ENCODE measurements at regions not wholly inside any gene's neighbourhood (a gene's known extent, or its start where the extent isn't known, plus 50 kb on each side); places are given as distances from the start of the nearest gene placed in this dataset.
"Not testable (repeated sequence)": the region's sequence is repeated elsewhere in the genome, so short reads cannot be mapped to it uniquely, and the experiment has no call there.

DNA sequence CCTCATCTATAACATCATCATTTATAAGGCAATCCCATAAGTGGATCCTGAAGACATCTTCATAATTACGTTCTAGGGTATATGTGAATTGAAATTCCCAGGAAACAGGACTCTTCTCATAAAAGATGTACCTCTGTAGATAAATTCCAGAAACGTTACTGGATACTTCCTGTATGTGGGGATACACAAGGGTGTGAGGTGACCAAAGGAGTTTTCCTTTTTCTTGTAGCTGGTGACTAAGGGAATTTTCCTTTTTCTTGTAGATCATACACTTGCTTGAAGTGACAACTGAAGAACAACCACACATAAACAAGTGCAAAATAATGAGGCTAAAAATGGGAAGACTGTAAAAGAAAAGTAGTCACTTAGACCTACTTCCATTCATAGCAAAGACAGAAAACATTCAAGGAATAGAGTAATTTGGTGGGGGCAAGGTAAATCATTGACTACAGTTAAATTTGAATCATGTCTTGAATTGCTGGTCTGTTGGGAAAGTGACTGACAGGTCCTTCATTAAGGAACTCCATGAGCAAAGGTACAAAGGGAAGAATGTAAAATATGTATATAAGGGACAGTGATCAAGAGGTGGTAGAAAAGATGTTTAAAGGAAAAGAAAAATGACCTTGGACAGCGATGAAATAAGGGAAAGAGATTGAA lies 53.2 kb upstream of the UBE2E3 start:
- DNase-seq (ENCODE audit: low read depth) = no peak

DNA sequence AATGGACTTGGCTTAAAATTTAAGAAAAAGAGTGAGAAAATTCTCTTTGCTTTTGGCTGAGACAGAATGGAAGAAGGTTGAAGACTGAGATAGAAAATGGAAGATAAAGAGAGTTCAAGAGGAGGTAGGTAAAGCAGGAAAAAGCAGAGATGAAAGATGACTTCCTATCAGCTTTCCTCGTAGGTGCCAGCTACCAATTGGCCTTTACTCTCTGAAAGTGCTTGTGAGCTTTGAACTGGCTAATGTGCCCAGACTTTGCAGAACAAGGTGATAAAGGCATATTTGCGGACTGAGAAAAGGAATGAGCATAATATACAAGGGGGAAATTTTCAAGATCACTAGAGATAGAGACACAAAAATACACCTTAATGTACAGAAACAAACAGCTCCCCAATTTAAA lies 54.7 kb upstream of the UBE2E3 start:
- DNase-seq (ENCODE audit: low read depth) = no peak

DNA sequence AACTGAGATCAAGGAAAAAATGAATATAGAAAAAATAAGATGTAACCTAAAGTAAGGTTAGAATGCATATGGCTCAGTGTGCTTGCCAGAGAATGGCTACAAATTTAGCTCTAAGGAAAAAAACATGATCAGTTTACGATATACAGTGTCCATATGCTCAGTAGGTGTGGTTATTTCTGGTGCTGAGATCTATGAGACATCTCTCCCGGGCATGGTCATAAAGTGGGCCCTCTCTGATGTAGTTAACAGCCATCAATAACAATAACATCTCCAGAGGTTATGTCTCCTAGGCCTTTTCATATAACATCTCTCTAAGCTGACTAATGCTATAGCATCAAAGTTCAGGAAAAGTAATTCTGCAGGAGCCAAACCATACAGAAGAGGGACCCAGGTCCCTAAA lies 56.3 kb upstream of the UBE2E3 start:
- DNase-seq (ENCODE audit: low read depth) = no peak

DNA sequence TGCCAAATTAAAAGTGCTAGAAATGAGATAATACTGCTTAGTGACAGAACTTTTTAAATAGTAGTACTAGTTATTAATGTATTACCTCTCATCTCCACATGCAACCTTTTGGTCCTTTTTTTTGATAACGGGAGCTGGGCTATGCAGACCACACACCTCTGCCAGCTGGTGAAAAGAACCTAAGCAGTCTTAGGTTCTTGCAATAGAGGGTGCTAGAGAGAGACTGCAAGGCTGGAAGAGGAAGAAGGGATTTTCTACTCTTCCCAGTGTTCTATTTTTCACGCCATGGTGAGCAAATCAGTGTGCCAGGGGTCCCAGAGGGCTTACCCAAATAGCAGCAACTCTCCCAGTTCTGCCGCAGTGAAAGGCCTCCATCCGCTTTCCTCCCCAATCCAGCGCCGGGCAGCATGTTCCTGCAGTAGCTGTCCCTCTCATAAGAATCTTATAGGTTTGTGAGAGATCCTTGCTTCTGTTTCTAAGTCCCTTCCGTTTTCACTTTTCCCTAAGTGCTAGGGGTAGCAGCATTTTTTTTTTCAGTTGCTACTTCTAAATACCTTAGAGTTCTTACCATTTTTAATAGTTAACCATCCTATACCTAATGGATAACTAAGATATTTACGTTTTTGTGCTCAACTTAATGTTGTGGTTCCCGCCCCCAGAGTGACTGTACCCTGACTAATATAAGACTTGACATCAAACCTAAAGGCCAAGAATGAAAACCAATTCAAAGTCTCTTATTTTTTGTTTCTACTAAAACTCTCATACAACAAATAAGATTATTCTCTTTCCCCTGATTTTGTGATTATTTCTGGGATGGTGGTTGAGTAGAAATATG lies 69.4 kb upstream of the UBE2E3 start:
- DNase-seq (ENCODE audit: low read depth) = no peak

DNA sequence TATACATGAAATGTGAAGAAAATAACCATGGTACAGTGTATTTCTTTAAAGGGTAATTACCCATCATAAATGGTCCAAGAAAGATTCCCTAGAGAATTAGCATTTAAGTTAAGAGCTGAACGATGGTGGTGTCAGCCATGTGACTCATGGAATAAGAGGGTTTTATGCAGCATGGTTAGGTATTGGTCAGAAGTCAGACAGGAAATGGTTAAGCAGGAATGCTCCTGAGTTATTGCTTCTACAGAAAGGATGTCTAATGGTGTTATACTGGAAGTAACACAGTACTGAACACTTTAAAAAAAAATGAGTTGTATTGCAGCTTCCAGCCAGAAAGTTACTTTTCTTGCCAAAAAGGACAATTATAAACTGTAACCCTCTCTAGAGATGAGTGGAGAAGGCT lies 72.7 kb upstream of the UBE2E3 start:
- DNase-seq (ENCODE audit: low read depth) = no peak

DNA sequence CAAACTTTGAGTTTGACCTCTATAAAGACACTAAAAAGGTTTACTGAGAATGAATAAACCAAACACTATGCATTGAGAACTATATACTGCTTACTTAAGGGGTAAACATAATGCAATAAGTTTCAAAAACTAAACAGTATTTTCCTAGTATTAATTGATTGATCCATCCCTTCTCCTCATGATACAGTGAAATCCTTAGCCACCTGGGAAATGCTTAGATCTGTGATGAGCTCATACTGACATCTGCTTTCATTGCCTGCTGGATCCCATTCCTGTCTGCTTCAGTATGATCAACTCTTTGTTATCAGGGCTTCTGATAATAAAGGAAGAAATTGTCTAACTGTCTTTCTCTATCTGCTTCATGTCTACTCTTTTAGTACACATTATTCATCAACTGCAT lies 74.9 kb upstream of the UBE2E3 start:
- no peak for DNase-seq (ENCODE audit: low read depth)

DNA sequence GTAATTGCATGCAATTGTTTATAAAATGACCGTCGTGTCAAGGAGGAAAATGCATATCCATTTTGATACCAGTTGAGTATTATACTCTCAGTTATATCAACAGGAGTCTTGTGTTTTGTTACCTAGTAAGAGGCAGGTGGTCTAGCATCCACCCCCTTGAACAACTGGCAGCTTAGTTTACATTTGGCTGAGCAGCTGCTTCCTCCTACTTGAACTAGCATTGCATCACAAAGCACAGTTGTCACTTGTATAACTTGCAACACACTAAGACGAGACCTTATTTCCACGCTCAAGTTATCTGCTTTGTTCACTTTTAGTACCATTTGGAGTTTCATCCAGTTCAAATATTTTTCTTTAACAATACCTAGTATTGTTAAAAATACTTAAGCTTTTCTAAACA lies 75.4 kb upstream of the UBE2E3 start:
- DNase-seq (ENCODE audit: low read depth) = no peak

DNA sequence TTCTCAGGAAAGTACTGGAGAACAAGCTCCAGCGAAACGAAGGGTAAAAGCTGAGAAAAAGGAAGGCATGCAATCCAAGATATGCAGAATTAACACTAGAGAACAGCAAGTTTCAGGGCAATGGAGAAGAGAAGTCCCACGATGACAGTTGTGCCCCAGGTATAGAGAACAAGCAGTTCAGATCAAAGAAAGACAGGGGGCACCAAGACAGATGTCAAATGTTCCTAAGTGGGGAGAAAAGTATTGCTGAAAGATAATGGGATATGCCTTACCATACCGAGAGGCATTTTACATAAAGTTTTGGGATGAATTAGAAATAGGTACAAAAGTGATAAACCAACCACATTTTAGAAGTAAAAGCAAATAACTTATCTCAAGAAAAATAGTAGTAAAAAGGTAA lies 79.1 kb upstream of the UBE2E3 start:
- DNase-seq (ENCODE audit: low read depth) = no peak

DNA sequence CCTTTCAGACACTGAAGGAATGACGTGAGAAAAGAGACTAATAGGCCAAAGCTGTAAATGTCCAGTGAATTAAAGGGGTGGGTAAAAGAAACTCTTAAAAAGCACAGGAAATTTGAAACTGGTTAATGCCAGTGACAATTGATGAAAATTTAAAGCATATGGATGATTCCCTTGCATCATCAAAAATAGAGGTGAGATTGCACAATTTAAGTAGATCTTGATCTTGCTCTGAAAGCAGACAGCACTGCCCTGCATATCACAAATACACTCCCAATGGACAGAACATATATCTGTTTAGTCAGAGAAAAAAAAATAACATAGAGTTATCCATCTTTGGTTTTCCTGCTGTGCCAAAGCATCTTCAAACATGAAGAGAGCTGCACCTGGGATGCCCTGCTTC lies 86.7 kb upstream of the UBE2E3 start:
- no peak for DNase-seq (ENCODE audit: low read depth)

DNA sequence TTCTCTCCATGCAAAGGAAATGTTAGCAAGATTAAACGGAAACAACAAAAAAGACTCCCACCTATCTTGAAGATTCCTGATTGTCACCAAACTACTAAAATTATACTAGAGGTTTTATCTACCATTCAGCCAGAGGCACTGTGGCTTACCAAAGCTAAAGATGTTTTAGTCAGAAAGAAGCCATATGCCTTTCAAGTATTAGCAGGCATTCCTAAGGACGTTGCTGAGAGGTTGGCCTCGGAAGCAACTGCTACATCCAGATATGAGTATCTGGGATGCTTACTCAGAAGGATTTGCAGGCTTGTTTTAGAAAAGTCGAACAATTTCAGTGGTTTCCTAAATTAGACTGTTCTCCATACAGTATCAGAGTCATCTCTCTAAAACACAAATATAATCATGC lies 88.3 kb upstream of the UBE2E3 start:
- DNase-seq (ENCODE audit: low read depth) = no peak

DNA sequence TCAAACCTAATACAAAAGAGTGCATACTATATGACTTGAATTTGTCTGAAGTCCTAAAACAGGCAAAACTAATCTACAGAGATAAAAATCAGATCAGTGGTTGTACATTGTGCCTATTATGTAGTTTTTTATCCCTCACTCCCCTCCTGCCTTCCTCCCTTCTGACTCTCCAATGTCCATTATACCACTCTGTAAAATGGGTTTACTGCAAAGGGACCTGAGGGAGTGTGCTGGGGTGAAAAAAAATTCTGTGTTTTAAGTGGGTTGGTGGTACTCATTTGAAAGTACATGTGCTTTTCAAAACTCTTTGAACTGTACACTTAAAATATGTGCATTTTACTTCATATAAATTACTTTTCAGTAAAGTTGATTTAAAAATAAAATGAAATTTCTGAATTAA lies 89.0 kb upstream of the UBE2E3 start:
- DNase-seq (ENCODE audit: low read depth) = no peak

DNA sequence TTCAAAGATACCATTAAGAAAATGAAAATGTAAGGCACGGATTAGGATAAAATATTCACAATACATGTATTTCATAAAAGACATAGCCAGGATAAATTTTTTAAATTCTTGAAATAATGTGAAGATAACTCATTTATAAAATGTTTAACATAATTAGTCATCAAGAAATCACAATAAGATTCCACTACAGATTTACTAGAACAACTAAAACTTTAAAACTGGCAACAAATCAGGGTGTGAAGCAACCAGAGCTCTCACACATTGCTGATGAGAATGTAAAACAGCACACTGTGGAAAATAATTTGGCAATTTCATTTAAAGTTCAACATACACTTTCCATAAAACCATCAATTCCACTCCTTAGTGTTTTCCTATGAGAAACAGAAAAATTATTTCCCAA lies 89.6 kb upstream of the UBE2E3 start:
- DNase-seq (ENCODE audit: low read depth) = no peak

DNA sequence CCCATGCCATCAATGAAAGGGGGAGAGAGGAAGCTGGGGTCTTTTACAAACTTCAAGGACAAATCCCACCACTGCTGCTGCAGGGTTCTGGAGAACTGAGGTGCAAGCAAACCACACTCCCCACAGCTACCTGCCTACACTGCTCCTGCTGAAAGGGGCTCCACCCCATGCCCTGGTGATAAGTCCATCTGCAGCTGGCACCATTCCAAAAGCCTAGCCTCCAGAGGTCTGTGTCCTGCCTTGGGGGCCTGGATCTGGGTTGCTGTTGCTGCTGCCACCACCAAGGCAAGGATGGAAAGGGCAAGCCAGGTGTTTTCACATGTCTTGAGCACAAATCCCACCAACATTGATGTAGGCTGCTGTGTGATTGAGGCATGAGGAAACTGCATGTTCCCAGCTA lies 97.4 kb upstream of the UBE2E3 start:
- no peak for DNase-seq (ENCODE audit: low read depth)

DNA sequence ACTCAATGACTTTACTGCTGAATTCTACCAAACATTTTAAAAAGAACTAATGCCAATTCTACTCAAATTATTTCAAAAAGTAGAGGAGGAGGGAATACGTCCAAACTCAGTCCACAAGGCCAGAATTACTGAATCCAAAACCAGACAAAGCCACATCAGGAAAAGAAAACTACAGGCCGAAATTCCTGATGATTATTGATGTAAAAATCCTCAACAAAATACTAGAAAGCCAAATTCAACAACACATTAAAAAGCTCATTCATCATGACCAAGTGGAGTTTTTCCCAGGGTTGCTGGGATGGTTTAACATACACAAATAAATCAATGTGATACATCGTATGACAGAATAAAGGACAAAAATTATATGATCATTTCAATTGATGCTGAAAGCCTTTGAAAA lies 103.9 kb upstream of the UBE2E3 start:
- DNase-seq (ENCODE audit: low read depth) = no peak

DNA sequence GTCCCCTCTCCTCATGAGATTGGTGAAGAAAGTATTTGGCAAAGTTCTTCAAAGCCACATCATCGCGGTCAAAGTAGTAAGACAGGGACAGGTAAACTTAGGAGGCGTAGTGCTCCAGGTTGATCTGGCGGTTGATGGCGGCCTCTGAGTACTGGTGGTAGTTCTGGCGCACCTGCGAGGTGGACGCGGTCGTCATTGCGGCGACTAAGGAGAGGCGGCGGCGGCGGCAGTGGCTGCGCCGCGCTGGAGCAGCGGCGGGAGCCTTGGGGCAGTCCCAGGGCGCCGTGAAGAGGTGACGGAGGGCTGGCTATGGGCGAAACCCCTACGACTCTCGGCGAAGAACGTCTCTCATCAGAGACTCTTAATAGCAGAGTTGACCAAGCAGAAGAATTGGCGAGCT lies 107.2 kb upstream of the UBE2E3 start:
- no peak for DNase-seq (ENCODE audit: low read depth)

DNA sequence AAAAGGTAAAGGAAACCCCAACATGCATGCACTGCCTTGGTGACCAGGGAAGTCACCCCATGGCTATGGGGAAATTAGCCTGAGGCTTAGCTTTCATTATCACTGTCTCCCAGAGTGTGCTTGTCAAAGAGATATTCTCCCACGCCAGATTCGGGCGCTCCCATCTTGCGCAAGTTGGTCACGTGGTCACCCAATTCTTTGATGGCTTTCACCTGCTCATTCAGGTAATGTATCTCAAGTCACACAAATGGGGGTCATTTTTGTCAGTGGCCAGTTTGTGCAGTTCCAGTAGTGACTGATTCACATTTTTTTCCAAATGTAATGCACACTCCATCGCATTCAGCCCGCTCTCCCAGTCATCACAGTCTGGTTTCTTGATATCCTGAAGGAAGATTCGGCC lies 107.6 kb upstream of the UBE2E3 start:
- not testable (repeated sequence) for DNase-seq (ENCODE audit: low read depth)

DNA sequence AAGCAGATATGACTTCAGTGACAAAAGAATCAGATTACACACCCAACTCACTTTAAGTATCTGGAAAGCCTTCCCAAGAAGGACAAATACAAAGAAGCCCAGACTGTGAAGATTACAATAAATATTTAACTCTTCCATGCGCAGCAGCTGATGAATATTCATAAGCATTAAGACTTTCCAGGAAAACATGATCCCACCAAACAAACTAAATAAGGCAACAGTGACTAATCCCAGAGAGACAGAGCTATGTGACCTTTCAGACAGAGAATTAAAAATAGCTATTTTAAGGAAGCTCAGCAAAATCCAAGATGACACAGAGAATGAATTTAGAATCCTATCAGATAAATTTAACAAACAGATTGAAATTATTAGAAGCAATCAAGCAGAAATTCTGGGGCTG lies 108.2 kb upstream of the UBE2E3 start:
- DNase-seq (ENCODE audit: low read depth) = no peak

DNA sequence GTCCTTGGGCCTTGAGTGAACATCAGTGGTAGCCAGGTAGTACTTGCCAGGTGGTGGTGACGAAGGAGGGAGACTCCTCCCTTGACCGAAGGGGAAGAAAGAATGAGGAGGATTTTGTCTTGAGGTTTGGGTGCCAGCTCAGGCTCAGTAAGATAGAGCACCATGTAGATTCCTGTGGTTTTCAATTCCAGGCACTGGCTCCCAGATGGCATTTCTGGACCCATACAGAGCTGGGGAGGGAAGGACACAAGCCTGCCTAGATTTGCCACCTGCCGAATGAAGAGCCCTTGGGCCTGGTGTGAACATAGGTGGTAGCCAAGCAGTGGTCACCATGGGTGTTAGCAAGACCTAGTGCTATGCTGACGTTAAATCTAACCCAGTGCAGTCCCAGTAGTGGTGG lies 108.8 kb upstream of the UBE2E3 start:
- DNase-seq (ENCODE audit: low read depth) = no peak

DNA sequence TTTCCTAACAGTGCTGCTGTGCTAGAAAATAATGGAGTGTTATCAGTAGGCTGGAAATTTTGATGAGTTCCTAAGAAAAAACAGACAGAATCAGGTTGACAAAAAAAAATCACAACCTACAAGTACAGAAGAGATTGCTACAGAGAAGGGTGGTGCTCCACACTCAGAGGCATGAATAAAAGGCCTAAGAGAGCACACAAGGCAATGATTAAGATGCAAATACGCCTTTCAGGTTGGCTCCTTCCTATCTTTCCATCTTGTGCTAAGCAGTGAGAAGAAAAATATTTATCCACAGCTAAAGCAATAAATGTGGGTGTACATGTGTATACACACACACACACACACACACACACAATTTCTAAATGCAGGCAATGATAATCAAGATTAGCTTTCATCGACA lies 130.6 kb upstream of the UBE2E3 start:
- DNase-seq (ENCODE audit: low read depth) = no peak

DNA sequence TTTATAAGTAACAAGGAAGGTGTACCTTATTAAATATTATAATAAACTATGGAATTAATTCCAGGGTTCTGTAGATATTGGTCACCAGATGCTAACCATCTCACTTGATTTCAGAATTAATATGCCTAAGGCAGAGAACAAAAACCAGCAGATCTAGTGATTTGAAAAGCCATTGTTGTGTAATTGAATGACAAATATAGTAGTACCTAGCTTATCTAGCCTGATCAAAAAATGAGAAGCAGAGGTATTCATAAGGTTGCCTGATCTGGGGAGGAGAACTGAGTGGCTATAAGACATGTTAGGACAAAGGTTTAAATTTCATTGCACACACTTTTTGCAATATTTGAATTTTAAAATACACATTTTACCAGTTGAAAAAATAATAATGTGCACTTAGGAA lies 132.0 kb upstream of the UBE2E3 start:
- DNase-seq (ENCODE audit: low read depth) = no peak

DNA sequence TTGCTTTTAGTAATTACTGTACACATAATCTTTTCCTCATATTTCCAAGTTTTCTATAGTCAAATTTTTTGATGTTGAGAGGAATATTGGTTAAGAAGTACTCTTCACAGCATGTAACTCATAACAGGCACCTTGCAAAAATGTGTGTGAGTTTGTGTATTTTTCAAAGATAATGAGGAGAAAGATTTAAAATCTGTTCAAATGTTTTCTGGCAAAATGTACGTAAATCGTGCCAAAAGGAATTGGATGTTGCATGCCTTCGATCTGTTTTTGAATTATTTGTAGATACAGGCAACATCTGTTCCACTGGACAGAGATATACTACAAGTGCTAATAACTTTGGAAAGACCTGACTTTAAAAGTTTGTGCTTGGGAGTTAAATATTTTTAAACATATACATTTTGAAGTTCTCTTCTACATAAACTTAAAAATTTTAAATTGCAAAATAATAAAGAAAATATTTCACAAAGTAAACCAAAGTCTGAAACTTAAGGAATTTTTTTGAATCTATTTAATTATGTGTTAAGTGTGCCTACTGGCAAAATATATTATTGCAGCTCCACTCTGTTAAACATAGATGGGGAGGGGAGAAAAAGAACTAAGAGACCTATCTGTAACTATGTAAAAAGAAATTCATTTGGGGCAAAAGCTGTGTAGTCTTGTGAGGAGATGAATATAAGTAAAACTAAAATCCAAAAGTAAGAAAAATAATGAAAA lies 133.5 kb upstream of the UBE2E3 start:
- no peak for DNase-seq (ENCODE audit: low read depth)

DNA sequence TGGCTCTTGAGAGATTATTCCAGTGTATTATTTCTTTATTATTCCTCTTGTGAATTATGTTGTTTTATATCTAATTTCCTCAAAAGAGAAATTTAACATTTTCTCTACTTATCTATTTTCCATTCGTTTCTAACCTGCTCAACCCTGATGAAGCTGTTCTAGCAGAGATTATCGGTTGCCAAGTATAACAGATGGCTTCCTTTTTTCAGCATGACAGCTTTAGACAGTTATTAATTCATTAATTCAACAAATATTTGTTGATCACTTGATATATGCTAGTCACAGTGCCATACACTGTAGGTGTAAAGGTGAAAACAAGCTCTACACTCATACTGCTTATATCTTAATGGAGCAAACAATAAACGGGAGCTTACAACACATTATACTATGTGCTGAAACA lies 137.9 kb upstream of the UBE2E3 start:
- no peak for DNase-seq (ENCODE audit: low read depth)

DNA sequence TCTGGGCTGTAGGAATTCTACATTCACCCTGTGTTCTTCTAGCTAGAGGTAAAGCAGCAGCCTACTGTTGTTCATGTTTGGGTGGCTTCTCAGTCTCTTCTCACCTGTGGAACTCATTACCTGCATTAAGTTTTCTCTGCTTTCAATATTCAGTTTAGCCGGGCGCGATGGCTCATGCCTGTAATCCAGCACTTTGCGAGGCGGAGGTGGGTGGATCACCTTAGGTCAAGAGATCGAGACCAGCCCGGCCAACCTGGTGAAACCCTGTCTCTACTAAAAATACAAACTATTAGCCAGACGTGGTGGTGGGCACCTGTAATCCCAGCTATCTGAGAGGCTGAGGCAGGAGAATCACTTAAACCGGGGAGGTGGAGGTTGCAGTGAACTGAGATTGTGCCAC lies 139.8 kb upstream of the UBE2E3 start:
- DNase-seq (ENCODE audit: low read depth) = no peak
